Germinal center (tissue), 1 donor: ENCODE measurements at regions not wholly inside any gene's neighbourhood (a gene's known extent, or its start where the extent isn't known, plus 50 kb on each side); places are given as distances from the start of the nearest gene placed in this dataset.
A peak's percentile ranks its signal among the peaks of the same experiment; 100 is the strongest.
"Not testable (repeated sequence)": the region's sequence is repeated elsewhere in the genome, so short reads cannot be mapped to it uniquely, and the experiment has no call there.

Experiments used
- DNase-seq: peaks from one replicate; pipeline ENCODE4 v3.0.0; 2012; ENCODE audit warnings: mixed read lengths, low spot score

DNA sequence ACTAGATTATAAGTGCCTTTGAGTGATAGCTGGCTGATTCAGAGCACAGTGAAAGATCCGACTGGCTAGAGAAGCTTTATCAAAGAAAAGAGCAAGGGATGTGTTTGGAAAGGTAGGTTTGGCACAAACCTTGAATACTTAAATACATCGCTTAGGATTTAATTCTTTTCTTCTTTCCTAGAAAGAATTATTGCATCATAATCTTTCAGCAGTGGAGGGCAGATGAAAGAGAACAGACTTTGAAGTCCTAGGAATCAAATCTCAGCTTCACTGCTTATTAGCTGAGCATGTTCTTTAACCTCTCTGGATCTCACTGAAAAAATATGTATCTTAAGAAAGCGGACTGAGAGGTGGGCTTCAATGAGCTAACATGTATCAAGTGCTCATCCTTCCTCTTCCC lies 122.8 kb downstream of the ZNF365 start:
- no peak for DNase-seq

DNA sequence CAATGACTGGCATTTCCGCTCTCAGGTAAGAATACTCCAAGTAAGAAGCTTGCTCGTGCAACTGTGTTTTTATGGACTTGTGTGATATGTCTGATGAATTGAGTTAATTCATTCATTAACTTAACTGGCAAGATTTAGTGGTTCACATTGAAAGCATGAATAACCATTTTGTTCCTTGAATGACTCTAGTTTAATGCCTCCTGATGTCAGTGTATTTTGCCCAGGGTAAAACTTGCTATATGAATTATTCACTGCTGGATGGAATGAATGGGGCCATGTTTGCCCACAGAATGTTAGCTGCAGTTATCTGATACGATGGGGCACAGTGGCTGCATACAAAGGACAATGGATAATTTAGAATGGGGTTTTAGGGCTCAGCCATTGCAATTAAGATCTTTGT lies 124.1 kb downstream of the ZNF365 start:
- no peak for DNase-seq

DNA sequence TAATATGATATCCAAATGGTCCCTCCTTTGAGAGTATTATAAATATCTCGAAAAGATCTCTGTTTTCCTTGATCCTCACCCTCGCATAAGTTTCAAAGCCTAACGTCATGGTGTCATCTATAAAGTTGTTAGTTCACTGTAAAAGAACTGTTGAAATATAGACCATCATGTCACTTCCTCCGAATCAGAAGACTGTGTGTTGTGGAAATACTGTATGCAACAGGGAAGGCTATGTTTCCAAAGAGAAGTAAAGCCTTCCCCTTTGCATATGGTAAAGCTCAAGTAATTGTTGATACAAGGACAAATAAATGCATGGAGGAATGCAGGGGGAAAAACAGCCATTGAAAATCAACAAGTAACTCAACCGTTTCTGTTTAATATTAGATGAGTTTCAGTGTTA lies 125.9 kb downstream of the ZNF365 start:
- not testable (repeated sequence) for DNase-seq

DNA sequence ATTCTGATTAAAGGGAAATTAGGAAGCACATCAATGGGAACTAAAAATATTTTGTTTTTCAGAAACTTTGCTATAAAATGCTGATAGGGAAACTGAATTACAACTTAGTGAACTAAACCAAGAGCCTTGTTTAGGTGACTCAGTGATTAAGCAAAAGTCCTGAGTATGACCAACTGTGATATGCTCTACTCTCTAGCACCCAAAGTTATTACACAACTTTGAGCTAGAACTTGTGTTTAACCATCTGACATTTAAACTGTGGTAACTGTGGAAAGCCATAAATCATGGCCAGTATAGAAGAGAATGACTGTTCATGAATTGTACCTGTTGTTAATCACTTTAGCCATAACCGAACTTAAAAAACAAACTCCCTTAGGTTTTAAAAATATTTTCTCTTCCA lies 127.4 kb downstream of the ZNF365 start:
- no peak for DNase-seq

DNA sequence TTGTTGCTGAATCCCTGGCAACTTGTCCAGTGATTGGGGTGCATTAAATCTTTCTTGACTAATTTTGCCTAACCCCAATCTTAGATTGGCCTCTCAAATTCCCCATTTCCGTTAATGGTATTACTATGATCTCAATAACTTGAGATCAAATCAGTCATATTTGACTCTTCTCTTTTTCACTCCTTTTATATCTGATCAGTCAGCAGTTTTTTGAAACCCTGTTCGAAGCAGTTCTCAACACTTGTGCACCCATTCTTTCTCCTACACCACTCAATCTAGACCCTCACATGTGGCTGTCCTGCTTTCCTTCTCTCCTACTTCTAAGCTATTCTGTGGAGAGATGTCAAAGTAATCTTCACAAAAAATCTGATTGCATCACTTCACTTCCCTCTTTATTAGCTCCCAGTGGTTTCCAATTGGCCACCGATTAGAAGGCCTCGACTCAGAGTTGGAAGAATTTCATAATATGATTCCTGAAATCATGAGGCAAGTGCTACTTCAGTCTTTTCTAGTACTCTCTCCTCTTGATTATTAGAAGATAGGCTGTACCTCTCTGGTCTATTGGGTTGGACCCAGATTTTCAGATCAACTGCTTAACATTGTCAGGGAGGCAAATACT lies 128.9 kb downstream of the ZNF365 start:
- no peak for DNase-seq

DNA sequence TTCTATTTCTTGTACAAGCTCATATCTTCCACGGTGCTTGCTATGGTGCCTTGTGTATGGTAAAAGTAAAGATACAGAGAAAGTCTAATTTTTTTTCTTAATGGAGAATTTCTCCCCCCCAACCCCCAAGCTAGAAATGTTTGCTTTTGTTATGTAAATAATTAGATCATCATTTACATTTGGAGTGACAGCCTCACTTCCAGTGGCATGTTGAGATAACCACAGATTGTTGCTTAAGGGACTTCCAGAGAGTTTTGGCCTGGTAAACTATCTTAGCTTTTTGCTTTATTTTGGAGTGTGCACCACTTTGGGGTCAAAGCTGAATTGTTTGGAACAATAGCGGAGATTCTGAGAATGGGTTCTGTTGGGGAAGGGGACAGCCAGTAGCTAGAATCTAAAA lies 129.7 kb downstream of the ZNF365 start:
- DNase-seq: no peak

DNA sequence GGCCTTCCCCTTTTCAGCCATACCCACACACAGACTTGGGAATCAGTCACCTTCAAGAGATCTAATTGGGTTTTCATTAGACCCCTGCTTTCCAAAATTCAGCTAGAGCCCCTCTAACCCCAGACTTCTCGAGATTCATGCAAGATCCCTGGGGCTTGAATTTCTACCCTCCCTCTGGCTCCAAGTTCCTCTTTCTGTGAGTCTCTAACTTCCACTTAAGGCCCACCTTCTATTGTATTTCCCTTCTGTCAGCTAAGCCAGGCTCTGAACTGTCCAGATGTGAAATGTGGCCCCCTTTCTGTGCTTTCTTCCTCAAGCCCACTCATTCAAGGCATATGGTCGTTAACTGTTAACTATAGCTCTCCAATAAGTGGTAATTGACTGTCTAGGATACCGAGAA lies 132.2 kb downstream of the ZNF365 start:
- peak; percentile 5 for DNase-seq

DNA sequence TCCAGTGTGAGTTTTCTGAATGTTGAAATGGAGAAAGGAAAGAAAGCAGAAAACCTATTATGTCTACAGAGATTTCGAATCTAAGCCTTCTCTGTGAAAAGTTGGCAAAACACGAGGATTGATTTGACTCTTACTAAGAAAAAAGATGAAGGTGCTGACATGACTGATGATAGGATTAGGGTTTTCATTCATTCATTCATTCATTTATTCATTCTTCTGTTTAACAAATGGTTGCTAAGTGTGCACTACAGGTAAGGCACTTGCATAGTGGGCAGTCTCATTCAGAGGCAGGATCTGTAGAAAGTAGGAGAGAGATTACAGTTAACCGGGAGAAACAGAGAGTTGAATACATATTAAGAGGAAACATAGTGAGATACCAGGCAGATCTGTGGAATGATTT lies 137.1 kb downstream of the ZNF365 start:
- DNase-seq: no peak

DNA sequence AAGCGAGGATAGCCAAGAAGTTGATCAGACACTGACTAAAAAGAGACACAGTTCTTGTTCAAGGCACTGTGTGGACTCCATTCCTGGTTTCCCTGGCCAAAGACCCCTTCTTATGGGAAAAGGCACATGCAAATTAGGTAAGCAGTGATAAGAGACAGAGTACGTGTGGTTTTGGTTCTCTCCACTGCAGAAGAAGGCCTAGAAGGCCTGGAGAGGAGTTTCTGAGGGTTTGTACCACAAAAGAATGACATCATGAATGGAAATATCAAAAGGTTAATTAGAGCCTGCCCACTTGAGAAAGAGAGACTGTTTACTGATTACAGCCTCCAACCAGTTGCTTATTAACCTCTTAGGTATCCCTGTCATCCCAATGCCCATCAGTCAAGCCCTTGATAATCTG lies 137.5 kb downstream of the ZNF365 start:
- no peak for DNase-seq

DNA sequence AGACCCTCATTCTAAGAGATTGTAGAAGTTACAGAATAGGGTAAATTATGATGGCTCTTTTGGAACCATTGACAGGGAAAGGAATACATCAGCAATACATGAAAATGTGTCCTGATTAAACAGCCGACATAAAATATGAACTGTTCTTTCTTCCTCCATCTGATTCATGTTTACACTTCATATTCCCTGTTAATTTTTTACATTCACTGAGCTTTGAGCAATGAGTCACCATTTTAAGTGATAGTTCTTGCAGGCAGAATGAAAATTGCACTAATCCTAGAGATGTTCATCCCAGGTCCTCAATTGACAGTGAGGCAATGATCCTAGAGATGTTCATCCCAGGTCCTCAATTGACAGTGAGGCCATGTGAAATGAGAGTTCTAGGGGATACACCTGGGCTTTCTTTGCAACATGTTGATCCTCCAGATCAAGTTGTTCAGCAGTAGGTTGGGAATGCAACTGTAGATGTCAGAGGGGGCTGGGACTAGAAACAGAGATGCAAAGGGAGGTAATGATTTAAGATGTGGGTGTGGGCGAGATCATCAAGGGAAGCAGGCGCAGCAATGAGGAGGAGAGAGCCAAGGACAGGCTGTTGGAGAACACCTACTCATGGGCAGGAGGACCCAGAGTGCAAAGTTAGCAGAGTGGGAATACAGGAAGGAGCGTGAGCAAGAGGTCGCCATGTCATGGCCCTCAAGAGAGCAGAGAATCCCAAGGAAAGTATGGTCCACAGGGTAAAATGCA lies 138.7 kb downstream of the ZNF365 start:
- no peak for DNase-seq

DNA sequence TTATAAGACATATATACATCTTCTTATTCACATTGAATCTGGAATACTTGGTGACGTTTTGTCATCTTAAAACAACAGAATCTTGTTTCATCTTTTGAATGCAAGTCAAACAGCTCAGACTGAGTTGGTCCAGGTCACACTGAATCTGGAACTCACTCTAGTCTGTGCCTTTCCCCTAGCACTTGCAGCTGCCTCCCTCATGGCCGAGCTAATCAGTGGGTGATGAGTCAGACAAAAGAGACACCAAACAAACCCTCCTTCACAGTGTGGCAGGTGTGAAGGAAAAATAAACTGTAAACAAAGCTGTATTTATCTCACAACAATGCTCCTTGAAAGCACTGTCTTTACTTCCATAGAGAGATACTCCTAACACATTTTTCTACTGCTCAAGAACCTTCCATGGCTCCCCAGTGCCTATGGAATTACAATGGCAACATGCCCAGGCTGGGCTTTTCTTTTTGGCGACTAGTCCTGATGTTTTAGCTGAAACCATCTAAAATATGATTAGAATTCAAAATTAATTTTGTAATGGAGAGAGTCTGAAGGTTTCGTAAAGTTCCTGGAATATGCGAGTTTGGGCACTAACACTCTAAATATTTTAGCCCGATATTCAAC lies 140.0 kb downstream of the ZNF365 start:
- no peak for DNase-seq

DNA sequence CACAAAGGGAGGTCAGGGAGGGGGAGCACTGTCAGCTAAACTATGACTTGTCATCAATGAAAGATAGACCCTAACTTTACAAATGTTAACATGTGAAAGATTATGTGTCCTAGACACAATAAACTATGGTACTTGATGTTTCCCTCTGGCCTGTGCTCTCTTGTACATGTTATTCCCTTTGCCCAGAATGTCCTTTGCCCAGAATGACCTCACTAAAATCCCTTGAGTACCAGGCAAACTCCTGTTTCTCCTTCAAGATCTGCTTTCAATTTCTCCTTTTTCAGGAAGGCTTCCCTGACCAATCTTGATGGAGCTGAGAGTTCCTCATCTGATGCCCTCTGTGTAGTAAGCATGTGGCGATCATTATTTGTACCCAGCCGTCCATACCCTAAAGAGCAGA lies 143.1 kb downstream of the ZNF365 start:
- no peak for DNase-seq

DNA sequence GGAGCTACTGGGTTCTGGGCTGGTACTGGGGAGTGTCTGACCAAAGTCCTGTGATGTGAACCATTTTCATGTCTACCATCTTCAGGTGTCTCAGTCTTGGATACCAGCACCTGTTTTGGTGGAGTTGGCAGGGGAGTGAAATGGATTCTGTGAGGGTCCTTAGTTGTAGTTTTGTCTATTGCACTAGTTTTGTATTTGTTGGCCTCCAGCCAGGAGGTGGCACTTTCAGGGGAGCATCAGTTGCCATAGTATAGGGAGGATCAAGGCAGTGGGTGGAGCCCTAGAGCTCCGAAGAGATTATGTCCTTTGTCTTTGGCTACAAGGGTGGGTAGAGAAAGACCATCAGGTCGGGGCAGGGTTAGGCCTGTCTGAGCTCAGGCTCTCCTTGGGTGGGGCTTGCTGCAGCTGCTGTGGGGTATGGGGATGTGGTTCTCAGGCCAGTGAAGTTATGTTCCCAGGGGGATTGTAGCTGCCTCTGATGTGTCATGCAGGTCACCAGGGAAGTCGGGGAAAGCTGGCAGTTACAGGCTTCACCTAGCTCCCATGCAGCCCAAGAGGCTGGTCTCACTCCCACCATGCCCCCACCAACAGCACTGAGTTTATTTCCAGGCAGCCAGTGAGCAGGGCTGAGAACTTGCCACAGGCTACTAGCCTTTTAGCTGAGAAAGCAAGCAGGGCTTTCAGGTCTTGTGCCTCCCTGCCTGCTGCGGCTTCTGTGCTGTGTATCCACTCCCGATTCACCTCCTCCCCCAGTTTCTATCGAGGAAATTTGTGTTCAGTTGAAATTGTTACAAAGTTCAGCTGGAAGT lies 153.1 kb downstream of the ZNF365 start:
- DNase-seq: peak; percentile 13

DNA sequence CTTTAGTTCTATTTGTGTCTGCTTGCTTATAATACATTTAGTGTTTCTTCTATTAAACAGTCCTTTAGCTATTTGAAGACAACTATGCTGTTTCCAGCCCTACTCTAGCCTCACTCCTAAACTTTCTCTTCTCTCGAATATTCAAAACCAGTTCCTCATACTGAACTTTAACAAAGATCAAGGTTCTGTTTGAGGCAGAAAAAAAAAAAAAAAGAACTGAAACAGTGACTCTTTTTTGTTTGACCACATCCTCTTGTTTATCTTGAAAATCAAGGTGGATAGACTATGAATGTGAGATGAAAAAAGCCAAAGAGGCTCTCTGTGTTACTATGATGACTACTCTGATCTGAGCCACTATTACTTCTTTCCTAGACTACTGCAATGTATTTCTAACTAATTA lies 154.3 kb downstream of the ZNF365 start:
- peak; percentile 50 for DNase-seq

DNA sequence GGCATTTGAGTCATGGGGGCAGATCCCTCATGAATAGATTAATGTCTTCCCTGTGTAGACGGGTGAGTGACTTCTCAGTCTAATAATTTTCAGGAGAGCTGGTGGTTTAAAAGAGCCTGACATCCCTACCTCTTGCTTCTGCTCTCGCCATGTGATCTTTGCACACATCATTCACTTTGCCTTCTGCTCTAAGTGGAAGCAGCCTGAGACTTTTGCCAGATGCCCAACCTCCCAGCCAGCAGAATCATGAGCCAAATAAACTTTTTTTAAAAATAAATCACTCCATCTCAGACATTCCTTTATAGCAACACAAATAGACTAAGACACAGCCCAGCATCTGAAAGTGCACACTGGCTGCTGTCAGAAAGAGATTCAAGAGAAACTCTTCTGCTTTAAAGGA lies 155.2 kb downstream of the ZNF365 start:
- no peak for DNase-seq

DNA sequence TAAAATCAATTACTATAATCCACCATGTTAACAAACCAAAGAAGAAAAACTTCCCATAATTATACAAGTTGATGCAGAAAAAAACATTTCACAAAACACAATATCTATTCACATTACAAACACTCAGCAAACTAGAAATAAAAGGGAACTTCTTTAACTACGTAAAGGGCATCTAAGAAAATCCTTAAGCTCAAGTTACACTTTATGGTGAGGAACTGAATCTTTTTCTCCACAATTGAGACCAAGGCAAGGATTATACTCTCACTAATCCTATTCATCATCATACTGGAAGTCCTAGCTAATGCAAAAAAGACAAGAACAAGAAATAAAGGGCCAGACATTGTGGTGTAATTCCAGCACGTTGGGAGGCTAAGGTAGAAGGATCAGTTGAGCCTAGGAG lies 159.9 kb downstream of the ZNF365 start:
- no peak for DNase-seq

DNA sequence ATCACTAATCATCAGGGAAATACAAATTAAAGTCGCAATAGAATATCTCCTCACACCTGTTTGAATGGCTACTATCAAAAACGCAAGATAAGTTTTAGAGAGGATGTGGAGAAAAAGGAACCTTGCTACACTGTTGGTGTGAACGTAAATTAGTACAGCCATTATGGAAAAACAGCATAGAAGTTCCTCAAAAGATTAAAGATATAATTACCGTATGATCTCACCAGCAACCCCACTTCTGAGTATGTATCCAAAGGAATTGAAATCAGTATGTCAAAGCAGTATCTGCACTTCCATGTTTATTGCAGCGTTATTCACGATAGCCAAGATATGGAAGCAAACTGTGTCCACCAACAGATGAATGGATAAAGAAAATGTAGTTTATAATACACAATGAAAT lies 164.4 kb downstream of the ZNF365 start:
- DNase-seq: no peak

DNA sequence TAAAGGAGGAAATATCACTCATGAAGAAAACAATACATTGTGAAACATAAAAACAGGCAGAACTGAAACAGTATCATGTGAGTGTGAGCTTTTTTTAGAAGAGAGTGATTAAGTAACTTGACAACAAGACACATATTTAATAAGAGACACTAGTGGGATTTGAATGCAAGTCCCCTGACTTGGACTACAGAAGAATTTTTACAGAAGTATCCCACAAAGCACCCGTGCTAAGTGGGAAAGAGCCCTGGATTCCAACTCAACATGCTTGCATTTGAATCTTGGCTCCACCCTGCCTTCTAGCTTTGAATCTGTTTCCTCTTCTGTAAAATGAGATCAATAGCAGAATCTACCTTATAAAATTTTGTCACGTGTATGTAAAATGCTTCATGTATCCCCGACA lies 166.2 kb downstream of the ZNF365 start:
- no peak for DNase-seq

DNA sequence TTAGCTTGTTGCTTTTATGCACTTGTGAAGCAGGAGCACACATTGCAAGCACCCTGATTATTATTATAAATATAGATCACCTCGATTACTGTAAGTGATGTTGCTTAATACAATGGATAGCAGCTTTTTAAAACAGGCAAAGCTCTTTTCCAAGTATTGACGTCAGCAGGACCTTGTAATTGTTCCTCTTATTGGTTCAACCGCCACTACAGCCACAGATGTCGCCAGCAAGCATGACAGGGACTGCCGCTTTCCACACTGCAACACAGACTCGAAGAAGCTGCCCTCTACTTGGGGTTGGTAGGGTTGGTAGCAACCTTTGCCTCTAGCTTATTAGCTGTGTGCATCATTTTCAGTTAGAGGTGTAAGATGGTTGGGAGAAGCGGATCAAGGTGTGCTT lies 167.6 kb downstream of the ZNF365 start:
- DNase-seq: no peak

DNA sequence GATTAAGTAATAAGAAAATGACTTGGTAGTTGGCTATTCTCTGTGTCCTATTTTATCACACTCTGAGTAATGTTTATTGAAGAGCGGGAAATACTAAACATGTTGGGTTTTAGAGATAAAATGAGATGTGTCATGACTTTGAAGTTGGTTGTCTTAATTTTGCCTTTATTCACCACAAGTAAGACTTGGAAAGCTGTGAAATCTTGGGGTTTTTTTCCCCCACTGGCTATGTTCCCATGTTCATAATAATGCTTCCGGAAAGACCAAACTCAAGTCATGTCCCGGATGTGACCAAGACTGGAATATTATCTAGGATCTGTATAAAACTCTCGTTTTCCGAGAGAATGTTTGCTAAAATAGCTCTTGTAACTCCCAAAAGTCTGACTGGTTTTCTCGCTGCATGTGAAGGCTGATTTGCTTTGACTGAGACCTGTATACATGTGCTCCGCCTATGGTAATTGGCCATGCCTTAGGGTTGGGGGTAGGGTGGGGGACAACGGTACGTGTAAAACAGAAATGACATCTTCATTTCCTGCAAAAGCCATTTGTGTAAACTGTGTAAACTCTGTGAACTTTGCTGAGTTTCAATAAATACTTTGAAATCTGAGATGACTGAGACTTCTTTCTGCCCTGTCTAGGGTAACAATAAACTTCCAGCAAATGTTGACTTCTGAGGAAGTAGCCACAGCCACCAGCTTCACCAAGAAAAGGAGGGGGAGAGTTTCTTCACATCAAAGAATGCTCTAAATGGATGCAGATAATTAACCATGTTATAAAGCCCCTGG lies 169.6 kb downstream of the ZNF365 start:
- DNase-seq: no peak

DNA sequence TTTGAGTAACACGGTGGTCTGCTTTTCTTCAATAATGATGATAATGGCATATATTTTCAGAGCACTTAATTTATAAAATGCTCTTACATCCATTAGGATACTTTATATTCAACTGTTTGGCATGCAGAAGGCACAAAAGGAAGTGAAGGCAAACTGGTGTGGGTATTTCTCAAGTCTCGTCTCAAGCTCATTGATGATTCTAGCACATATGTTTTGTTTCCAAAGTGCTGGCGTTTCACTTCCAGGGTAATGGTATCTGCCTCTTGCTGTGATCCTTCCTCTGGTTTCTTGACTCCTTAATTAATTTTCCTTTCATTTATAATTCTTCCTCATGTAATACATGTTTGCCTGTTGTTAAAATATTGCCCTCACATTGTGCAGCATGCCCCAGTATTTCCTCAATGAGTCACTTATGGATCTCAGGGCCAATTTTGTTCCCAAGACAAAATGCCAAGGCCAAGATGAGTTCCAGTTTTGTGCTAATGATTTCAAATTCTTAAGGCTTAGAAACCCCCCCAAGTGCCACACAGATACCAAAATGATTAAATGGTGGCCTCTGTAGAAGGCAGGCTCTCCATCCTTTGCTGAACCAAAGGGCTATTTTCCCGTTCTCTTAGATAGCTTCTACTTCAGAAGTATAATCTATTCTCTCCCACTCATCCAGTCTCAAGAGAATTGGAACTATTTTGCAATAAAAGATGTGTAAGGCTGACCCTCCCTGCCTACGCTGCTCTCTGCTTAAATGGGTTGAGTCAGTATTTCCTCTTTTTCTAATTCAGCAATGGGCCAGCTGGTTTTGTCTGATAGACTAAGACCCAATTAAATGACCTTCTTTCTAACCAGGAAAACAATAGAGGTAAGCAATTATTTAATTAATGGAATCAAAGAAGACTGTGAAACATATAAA lies 171.2 kb downstream of the ZNF365 start:
- DNase-seq: no peak
